ENCODE measurements at regions not wholly inside any gene's neighbourhood (a gene's known extent, or its start where the extent isn't known, plus 50 kb on each side); places are given as distances from the start of the nearest gene placed in this dataset.
"Not testable (repeated sequence)": the region's sequence is repeated elsewhere in the genome, so short reads cannot be mapped to it uniquely, and the experiment has no call there.

DNA sequence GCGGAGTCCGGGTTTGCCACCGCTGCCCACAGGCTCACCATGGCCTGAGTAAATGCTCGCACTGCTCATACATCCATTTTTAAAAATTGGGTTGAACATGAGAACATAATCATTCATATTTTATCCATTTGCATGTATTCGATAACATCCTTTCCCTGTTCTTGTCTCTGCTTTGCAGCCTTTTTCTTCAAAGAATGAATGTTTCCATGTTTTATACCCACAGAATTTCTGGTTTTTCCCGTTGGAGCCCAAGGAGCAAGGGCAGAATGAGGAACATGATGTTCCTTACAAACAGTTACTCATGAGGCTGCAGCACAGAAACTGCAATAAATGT is 146.5 kb downstream of the CCDC74A start:
- TF ChIP-seq, protein P1, sequence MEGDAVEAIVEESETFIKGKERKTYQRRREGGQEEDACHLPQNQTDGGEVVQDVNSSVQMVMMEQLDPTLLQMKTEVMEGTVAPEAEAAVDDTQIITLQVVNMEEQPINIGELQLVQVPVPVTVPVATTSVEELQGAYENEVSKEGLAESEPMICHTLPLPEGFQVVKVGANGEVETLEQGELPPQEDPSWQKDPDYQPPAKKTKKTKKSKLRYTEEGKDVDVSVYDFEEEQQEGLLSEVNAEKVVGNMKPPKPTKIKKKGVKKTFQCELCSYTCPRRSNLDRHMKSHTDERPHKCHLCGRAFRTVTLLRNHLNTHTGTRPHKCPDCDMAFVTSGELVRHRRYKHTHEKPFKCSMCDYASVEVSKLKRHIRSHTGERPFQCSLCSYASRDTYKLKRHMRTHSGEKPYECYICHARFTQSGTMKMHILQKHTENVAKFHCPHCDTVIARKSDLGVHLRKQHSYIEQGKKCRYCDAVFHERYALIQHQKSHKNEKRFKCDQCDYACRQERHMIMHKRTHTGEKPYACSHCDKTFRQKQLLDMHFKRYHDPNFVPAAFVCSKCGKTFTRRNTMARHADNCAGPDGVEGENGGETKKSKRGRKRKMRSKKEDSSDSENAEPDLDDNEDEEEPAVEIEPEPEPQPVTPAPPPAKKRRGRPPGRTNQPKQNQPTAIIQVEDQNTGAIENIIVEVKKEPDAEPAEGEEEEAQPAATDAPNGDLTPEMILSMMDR (IDR thresholded peaks at IDR 0.05; ENCODE audit: borderline replicate concordance, insufficient read depth, low read depth, low read length), result no peak

DNA sequence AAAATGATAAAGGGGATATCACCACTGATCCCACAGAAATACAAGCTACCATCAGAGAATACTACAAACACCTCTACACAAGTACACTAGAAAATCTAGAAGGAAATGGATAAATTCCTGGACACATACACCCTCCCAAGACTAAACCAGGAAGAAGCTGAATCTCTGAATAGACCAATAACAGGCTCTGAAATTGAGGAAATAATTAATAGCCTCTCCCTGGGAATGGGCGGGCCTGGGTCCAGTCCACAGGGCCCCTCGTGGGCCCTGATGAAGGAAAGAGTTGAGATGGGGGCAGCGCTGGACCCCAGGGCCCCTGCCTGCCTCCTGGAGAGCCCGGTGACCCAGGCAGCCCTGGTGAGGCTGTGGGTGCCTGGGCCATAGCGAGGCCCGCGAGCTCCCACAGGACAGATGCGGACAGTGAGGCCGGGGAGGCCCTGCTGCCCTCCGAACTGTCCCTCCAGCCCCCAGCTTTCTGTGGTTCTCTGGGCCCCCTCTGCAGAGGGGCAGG is 154.0 kb downstream of the CCDC74A start:
- peak overlapping the region; percentile 84 for H3K4me3 ChIP-seq (ENCODE audit: low read depth, low read length)

More for the DNA sequence above, 146.5 kb downstream of the CCDC74A start:
- H3K4me3 ChIP-seq (ENCODE audit: low read depth, low read length), result no peak overlapping the region

DNA sequence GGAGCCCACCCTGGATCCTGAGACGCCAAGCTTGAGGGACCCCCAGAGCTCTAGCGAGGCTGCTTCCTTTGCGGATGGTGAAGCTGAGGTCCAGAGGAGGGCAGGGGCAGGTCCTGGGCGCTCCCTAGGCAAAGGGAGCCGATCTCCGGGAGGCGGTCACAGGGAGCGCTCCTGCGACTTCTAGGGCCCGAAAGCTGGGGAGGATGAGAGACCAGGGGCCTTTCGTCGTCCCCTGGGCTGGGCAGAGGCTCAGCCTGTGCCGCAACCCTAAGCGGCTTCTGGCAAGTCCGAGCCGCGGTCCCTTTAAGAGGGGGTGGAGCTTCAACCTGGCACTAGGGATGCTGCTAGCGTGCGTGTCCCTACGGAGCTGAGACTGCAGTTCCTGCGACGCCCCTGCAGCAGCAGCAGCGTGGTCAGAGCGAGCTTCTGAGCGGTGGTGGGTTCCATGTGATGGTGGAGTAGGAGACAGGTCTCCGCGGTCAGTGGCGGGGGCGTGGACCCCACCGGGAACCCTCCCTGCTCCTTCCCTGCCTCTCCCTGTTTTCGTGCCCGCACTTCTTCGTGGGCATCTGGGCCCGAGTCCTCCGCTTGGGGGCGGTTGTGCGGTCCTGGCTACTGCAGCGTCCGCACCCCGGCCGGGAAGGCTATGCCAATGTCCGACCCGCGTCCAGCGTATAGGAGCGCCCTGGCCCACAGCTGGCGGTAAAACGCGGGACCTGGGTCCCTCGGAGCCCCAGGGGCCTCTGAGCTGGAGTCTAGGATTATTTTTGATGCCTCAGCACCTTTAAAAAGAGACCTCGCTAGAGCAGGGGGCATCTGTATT is 154.6 kb downstream of the CCDC74A start:
- H3K4me3 ChIP-seq (ENCODE audit: low read depth, low read length), result peak overlapping the region; percentile 84
- TF ChIP-seq, protein P1 (IDR thresholded peaks at IDR 0.05; ENCODE audit: borderline replicate concordance, insufficient read depth, low read depth, low read length), result peak; percentile 24; the same call in 1 of the 2 replicates

DNA sequence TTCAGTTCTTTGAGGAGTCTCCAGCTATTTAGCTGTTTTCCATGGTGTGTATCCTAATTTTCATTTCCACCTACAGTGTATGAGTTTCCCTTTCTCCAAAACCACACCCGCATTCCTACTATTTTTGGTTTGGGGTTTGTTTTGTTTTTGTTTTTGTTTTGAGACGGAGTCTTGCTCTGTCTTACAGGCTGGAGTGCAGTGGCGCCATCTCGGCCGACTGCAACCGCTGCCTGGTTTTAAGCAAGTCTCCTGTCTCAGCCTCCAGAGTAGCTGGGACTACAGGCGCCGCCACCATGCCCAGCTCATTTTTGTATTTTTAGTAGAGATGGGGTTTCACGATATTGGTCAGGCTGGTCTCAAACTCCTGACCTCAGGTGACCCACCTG is 155.2 kb downstream of the CCDC74A start:
- peak overlapping the region; percentile 84 for H3K4me3 ChIP-seq (ENCODE audit: low read depth, low read length)

DNA sequence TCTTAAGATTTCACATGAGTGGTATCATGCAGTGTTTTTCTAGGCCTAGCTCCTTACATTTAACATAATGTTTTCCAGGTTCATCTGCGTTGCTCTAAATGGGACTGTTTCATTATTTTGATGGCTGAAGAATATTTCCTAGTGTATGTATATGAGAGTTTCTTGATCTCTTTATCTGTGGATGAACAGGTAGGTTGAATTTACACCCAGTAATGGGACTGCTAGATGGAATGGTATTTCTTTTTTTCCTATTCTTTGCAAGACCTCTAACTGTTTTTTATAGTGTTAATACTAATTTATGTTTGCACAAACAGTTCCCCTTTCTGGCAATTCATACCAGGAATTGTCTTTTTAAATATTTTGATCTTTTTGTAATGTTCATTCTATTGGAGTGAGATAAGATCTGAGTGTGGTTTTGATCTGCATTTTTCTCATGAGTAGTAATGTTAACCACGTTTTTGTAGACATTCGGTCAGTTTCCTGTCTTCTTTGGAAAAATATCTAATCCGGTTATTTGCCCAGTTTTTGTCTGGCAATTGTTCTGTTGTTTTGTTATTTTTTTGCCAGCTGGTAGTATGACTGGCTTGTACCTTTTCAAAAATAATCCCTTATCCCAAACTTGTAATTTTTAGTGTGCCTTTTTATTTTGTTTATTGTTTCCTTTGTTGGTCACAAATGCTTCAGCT is 157.1 kb downstream of the CCDC74A start:
- H3K4me3 ChIP-seq (ENCODE audit: low read depth, low read length), result not testable (repeated sequence)

DNA sequence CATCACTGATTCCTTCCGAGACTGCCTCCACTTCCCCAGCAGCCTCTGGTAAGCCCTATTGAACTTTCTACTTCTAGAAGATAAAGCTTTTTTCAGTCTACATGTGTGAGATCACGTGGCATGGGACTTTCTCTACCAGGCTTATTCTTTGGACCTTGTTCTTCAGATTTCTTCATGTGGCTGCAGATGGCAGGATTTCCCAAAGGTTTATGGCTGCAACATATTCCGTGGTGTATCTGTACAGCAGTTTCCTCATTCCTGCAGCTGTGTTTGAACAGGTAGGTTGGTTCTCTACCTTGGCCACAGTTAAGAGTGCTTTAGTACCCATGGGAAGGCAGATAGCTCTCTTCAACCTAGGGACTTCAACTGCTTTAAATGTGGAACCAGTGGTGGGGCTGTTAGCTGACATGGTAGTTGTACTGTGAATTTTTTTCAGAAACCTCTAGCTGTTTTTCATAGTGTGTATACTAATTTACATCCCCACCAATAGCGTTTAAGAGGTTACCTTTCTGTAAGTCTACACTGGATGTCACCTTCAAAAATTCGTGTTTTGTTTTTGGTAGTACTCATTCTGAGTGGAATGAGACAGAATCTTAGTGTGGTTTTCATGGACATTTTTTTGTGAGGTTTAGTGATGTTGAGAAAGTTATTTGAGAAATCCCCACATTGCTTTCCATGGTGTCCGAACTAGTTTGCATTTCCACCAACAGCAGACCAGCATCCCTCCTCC is 158.6 kb downstream of the CCDC74A start:
- not testable (repeated sequence) for H3K4me3 ChIP-seq (ENCODE audit: low read depth, low read length)

DNA sequence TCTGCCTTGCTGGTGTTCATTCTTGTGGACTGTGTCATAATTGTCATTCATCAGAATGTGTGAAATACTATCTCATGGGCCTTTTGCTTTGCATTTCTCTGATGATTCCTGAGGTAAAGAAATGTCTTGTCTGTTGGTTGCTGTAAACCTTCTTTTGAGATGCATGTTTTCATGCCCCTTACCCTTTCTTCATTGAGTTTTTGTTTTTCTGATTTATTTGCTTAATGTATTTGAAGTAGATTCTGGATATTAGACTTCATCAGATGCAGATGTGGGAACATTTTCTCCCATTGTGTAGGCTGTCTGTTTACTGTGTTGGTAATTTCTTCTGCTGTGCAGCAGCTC is 159.2 kb downstream of the CCDC74A start:
- H3K4me3 ChIP-seq (ENCODE audit: low read depth, low read length), result not testable (repeated sequence)

DNA sequence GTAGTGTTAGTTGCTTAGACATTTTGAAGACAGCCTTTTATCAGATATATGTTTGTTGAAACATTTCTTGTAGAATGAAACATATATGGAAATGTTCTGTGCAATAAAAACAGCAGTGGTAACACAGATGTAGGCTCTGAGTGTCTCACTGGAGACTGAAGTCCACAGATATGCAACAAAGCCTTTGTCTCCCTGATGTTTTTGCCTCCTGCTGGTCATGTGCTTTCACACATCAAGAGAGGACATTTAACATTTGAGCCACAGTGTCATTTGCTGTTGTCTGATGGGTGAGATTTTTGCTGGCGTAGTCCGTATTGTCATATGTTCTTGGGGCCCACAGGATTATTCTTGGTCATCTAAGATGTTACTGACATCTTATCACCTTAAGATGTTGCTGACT is 161.4 kb downstream of the CCDC74A start:
- not testable (repeated sequence) for H3K4me3 ChIP-seq (ENCODE audit: low read depth, low read length)

DNA sequence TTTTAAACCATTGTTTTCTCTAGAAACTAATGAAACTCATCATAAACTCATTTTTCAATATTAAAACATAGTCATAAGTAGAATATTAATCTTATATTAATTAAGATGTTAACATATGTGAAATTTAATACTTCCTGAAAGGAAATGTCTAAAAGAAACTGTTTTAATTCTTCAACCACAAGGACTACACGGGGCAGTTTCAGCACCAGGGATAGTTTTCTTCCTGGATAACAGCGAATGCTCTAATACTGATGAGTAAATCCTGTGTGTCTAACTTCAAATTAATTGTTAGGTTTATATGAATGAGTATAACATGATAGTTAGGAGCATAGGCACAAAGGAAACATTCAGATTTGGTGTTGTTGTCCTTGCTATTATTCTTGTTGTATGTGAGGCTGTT is 183.6 kb downstream of the CCDC74A start:
- not testable (repeated sequence) for H3K4me3 ChIP-seq (ENCODE audit: low read depth, low read length)

DNA sequence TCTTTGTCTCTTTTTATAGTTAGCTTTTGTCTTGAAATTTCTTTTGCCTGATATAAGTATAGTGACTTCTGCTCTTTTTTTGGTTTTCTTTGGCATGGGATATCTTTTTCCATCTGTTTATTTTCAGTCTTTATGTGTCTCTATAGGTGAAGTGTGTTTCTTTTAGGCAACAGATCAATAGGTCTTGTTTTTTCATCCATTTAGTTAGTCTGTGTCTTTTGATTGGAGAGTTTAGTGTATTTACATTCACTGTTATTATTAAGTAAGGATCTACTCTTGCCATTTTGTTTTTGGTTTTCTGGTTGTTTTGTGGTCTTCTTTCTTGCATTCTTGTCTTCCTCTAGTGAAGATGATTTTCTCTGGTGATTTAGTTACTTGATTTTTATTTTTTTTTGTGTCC is 190.2 kb downstream of the CCDC74A start:
- H3K4me3 ChIP-seq (ENCODE audit: low read depth, low read length), result not testable (repeated sequence)

DNA sequence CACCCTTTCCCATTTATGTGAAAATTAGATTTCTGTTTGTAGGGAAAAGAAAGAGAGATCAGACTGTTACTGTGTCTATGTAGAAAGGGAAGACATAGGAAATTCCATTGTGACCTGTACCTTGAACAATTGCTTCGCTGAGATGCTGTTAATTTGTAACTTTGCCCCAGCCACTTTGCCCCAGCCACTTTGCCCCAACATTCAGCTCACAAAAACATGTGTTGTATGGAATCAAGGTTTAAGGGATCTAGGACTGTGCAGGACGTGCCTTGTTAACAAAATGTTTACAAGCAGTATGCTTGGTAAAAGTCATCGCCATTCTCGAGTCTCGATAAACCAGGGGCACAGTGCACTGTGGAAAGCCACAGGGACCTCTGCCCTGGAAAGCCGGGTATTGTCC is 193.5 kb downstream of the CCDC74A start:
- not testable (repeated sequence) for H3K4me3 ChIP-seq (ENCODE audit: low read depth, low read length)

DNA sequence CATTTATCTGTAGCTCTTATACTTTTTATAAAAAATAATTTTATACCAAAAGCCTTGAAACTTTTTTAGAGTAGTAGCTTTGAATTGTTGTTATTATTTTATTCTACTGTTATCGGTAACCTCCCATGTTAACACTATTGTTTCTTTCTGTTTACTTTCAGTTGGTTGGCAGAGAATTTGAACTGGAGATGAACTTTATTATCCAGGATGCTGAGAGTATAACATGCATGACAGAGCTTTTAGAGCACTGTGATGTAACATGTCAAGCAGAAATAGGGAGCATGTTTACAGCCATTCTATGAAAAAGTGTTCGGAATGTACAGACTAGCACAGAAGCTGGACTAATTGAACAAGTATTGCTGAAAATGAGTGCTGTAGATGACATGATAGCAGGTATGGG is 194.6 kb downstream of the CCDC74A start:
- not testable (repeated sequence) for H3K4me3 ChIP-seq (ENCODE audit: low read depth, low read length)

DNA sequence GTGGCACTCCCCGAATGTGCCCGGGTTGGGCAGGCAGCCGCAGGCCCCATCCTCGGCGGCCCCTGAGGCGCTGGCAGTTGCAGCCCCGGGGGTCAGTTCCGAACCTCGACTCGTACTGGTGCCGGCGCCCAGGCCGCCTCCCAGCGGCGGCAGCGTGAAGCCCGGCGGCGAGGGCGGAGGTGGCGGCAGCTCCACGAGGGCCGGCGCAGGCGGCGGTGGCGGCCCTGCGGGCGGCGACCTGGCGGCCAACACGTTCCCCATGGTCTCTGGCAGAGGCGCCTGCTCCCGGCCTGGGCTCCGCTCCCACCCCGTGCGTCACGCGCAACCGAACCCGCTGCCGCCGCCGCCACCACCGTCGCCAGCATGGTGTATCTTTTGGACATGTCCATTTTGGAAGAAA is 196.3 kb downstream of the CCDC74A start:
- no peak overlapping the region for H3K4me3 ChIP-seq (ENCODE audit: low read depth, low read length)
- TF ChIP-seq, protein P1 (IDR thresholded peaks at IDR 0.05; ENCODE audit: borderline replicate concordance, insufficient read depth, low read depth, low read length), result no peak

DNA sequence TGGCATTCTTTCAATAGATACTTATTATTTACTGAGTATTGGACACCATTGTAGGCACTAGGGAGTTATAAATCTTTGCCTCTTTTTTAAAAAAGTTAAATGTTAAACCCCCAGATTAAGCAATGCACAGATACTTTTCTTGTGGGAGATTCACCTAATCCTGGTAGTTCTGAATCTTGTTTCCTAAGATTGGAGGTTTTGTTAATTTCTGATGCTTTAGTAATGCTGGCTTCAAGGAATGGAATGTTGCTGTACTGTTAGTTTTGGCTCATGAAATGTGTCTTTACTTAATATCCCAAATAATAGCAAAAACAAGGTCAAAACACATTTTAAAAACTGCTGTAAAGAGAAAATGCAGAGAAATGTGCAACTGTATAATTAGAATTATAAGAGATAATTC is 200.8 kb downstream of the CCDC74A start:
- H3K4me3 ChIP-seq (ENCODE audit: low read depth, low read length), result not testable (repeated sequence)

DNA sequence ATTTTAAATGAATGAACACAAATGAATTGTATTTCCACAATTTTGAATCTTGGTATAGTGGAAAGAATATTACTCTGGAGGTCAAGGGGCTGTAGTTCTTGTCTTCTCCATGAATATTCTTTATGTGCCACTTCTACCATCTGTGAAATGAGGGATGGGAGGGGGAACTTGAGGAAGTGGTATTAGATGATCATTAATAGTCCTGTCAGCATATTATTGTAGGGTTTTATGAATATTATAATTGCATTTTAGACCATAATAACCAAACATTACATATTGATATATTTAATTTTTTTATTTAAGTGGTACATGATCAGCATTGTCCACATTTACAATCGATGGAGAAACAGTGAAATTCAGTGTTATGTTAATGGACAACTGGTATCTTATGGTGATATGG is 205.8 kb downstream of the CCDC74A start:
- H3K4me3 ChIP-seq (ENCODE audit: low read depth, low read length), result not testable (repeated sequence)

DNA sequence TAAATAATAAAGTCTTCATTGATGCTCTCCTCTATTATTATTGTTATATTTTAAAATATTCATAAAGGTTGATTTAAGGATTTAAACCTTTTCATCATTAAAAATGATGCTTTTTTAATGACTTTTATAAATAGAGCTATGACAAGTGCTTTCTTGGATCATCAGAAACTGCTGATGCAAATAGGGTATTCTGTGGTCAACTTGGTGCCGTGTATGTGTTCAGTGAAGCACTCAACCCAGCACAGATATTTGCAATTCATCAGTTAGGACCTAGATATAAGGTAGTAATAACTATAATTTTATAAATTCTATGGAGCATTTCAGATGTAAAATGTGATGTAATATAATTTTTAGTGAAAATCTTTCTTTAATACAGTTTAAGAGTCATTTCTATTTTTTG is 208.7 kb downstream of the CCDC74A start:
- H3K4me3 ChIP-seq (ENCODE audit: low read depth, low read length), result not testable (repeated sequence)
